ENCODE measurements at regions not wholly inside any gene's neighbourhood (a gene's known extent, or its start where the extent isn't known, plus 50 kb on each side); places are given as distances from the start of the nearest gene placed in this dataset.
A peak's percentile ranks its signal among the peaks of the same experiment; 100 is the strongest.
"Not testable (repeated sequence)": the region's sequence is repeated elsewhere in the genome, so short reads cannot be mapped to it uniquely, and the experiment has no call there.

- DNase-seq (ENCODE audit: low read depth): not testable (repeated sequence)
These were observed 357.9 kb upstream of the DEFB115 start for GRCh38 chr20:30899370-30900079.

- DNase-seq (ENCODE audit: low read depth): not testable (repeated sequence)
These were observed 357.3 kb upstream of the DEFB115 start for GRCh38 chr20:30900080-30900719.

GRCh38 chr20:30905231-30905630 lies 352.2 kb upstream of the DEFB115 start:
- not testable (repeated sequence) for DNase-seq (ENCODE audit: low read depth)

GRCh38 chr20:30910937-30911725 lies 346.3 kb upstream of the DEFB115 start:
- DNase-seq (ENCODE audit: low read depth): no peak

GRCh38 chr20:30911832-30912660 lies 345.4 kb upstream of the DEFB115 start:
- DNase-seq (ENCODE audit: low read depth): peak; percentile 27

DNA sequence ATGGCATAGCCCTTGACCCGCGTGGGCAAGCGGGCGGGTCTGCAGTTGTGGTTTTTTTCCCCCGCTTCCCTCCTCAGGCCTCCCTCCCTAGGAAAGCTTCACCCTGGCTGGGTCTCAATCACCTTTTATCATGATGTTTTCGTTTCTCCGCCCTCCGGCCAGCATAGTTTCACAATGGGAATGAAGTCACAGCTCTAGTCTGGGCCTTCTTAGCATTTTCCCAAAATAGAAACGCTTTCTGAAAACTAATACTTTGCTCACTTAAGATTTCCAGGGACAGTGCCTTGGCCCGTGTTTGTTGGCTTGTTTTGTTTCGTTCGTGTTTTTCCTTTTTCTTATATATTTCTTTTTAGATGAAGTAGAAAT lies 344.8 kb upstream of the DEFB115 start:
- DNase-seq (ENCODE audit: low read depth): peak; percentile 37

- DNase-seq (ENCODE audit: low read depth): not testable (repeated sequence)
These were observed 341.1 kb upstream of the DEFB115 start for GRCh38 chr20:30916404-30916803.

DNA sequence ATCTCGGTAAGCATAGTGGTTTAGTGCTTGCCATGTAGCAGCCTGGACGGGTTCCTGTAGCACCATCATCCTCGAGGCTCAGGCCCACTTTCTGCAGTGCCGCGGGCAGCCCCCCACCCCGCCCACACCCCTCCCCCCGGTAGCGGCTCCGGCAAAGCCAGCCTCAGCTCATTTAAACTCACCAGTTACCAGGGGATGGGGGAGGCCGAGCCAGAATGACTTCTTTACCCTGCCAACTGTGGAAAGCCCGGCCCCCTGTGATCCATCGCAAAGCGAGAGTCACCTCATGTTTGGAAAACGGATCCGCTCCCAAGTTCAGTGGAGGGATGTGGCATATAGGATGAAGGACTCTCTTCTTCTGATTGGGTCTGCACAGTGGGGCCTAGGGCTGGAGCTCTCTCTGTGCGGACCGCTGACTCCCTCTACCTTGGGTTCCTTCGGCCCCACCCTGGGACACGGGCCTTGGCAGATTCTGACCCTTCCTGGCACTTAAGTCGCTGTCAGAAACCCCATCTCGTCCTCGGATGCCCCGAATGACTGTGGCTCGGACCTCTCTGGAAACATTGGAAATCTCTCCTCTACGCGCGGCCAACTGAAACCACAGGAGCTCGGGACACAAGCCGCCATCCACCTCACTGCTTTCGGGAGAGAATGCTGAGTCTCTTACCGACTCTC lies 337.8 kb upstream of the DEFB115 start:
- no peak for DNase-seq (ENCODE audit: low read depth)

GRCh38 chr20:30921286-30922071 lies 336.0 kb upstream of the DEFB115 start:
- DNase-seq (ENCODE audit: low read depth): no peak

DNA sequence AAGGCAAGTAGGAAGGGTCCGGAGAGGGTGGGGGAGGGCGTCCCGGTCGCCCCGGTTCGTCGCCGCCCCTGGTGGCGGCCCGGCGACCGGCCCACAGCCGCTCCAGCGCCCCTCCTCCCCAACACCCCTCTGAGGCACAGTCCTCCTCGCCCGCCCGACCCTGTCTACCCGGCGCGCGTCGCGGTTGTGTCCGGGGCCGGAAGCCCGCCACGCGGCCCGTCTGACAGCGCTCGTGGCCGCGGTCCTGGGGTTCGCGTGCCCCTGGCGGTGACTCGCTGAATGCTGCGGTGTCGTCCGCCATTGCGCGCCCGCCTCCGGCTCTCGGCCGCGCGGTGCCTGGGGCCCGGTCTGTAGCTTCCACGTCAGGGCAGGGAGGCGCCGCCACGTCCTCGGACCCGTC lies 335.3 kb upstream of the DEFB115 start:
- DNase-seq (ENCODE audit: low read depth): no peak

DNA sequence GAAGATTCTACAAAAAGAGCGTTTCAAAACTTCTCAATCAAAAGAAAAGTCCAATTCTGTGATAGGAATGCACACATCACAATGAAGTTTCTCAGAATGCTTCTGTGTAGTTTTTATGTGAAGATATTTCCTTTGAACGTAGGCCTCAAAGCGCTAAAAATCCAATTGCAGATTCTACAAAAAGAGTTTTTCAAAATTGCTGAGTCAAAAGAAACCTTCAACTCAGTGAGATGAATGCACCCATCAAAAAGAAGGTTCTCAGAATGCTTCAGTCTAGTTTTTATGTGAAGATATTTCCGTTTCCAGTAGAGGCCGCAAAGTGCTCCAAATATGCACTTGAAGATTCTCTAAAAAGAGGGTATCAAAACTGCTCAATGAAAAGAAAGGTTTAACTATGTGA lies 319.7 kb upstream of the DEFB115 start:
- DNase-seq (ENCODE audit: low read depth): no peak

- DNase-seq (ENCODE audit: low read depth): no peak
These were observed 307.7 kb upstream of the DEFB115 start for GRCh38 chr20:30949761-30950160.

DNA sequence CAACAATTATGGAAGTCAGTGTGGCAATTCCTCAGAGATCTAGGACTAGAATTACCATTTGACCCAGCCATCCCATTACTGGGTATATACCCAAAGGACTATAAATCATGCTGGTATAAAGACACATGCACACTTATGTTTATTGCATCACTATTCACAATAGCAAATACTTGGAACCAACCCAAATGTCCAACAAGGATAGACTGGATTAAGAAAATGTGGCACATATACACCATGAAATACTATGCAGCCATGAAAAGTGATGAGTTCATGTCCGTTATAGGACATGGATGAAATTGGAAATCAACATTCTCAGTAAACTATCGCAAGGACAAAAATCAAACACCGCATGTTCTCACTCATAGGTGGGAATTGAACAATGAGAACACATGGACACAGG lies 306.4 kb upstream of the DEFB115 start:
- not testable (repeated sequence) for DNase-seq (ENCODE audit: low read depth)

GRCh38 chr20:30956649-30957048 lies 300.8 kb upstream of the DEFB115 start:
- DNase-seq (ENCODE audit: low read depth): not testable (repeated sequence)

DNA sequence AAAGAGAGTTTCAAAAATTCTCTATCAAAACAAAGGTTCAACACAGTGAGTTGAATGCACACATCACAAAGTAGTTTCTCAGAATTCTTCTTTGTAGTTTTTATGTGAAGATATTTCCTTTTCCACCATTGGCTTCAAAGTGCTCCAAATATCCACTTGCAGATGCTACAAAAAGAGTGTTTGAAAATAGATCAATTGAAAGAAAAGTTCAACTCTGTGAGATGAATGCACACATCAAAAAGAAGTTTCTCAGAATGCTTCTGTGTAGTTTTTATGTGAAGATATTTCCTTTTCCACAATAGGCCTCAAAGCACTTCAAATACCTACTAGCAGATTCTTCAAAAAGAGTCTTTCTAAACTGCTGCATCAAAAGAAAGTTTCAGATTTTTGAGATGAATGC lies 298.3 kb upstream of the DEFB115 start:
- not testable (repeated sequence) for DNase-seq (ENCODE audit: low read depth)

DNA sequence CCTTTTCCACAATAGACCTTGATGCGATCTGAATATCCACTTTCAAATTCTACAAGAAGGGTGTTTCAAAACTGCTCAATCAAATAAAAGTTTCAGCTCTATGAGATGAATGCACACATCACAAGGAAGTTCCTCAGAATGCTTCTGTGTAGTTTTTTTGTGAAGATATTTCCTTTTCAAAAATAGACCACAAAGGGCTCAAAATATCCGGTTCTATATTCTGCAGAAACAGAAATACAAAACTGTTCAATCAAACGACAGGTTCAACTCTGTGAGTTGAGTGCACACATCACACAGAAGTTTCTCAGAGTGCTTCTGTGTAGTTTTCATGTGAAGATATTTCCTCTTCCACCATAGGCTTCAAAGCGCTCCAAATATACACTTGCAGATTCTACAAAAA lies 293.9 kb upstream of the DEFB115 start:
- DNase-seq (ENCODE audit: low read depth): no peak

GRCh38 chr20:30975859-30976258 lies 281.6 kb upstream of the DEFB115 start:
- DNase-seq (ENCODE audit: low read depth): not testable (repeated sequence)

- DNase-seq (ENCODE audit: low read depth): no peak
These were observed 272.1 kb upstream of the DEFB115 start for GRCh38 chr20:30985386-30985785.

Data from M059J (cell line).